Body of pancreas (tissue), 4 donors: ENCODE measurements at regions not wholly inside any gene's neighbourhood (a gene's known extent, or its start where the extent isn't known, plus 50 kb on each side); places are given as distances from the start of the nearest gene placed in this dataset.

Experiments
- CTCF ChIP-seq, 7 experiments: fragments of 450-650 bp in 4 of 7; fragments of 200-600 bp in 3 of 7; sonication (generic) in 3 of 7; IDR thresholded peaks; one replicate each; pipeline ENCODE4 v1.5.1; 2016 to 2019; ENCODE audit warnings: antibody characterized with exemption in 7 of 7
- POLR2A ChIP-seq, 3 donors: fragments of 450-650 bp; IDR thresholded peaks; one replicate each; pipeline ENCODE4 v1.6.1; 2016; ENCODE audit warnings: antibody characterized with exemption in 3 of 3, mild to moderate bottlenecking in 2 of 3

- TF ChIP-seq CTCF (IDR thresholded peaks at IDR 0.05) (no peak), POLR2A (IDR thresholded peaks at IDR 0.05) (no peak)
Measured at GRCh38 chr3:117963858-117964257, 1070.8 kb downstream of the IGSF11 start.
